ENCODE measurements at regions not wholly inside any gene's neighbourhood (a gene's known extent, or its start where the extent isn't known, plus 50 kb on each side); places are given as distances from the start of the nearest gene placed in this dataset.

GRCh38 chr3:40620151-40620550 lies 95.4 kb downstream of the ZNF621 start:
- TF ChIP-seq POLR2A (IDR thresholded peaks at IDR 0.05) (no peak), CTCF (IDR thresholded peaks at IDR 0.05) (no peak)

All from heart left ventricle (tissue), 13 donors.